Upper lobe of left lung (tissue), 4 donors: ENCODE measurements at regions not wholly inside any gene's neighbourhood (a gene's known extent, or its start where the extent isn't known, plus 50 kb on each side); places are given as distances from the start of the nearest gene placed in this dataset.

Source experiments
- EP300 ChIP-seq, 4 donors: sonication (generic); formaldehyde crosslinking; IDR thresholded peaks; one replicate each; pipeline ENCODE4 v1.5.1; 2017; ENCODE audit warnings: antibody characterized with exemption in 4 of 4, control low read depth in 2 of 4
- POLR2AphosphoS5 ChIP-seq, 2 donors: sonication (generic); formaldehyde crosslinking; IDR thresholded peaks; one replicate each; pipeline ENCODE4 v1.5.1; 2017; ENCODE audit warnings: antibody characterized with exemption in 2 of 2
- TF ChIP-seq, protein P1 (sequence below), 6 experiments: fragments of 450-650 bp in 4 of 6; fragments of 200-600 bp in 2 of 6; sonication (generic) in 2 of 6; IDR thresholded peaks; one replicate each; pipeline ENCODE4 v1.5.1; 2016 to 2019; ENCODE audit warnings: antibody characterized with exemption in 6 of 6

DNA sequence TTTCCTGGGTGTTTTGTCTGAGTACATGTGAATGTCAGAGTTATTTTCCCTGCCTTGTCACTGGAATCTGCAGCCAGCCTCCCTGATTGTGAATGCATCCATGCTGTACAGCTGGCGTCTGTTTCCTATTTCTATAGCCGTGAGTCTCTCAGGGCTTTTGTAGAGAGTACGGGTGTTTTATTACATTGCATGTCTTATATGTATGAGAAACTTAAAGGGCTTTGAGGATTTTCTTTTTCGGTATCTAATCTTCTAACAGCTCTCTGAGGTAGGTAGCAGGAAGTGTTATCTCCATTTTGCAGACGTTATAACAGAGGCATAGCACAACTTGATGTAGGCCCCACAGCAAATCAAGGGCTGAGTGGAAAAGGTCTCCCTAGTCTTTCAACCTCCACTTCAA is 272.9 kb downstream of the PRL start:
- TF ChIP-seq POLR2AphosphoS5 (IDR thresholded peaks at IDR 0.05) (no peak), EP300 (IDR thresholded peaks at IDR 0.05) (no peak)
- TF ChIP-seq, protein P1, sequence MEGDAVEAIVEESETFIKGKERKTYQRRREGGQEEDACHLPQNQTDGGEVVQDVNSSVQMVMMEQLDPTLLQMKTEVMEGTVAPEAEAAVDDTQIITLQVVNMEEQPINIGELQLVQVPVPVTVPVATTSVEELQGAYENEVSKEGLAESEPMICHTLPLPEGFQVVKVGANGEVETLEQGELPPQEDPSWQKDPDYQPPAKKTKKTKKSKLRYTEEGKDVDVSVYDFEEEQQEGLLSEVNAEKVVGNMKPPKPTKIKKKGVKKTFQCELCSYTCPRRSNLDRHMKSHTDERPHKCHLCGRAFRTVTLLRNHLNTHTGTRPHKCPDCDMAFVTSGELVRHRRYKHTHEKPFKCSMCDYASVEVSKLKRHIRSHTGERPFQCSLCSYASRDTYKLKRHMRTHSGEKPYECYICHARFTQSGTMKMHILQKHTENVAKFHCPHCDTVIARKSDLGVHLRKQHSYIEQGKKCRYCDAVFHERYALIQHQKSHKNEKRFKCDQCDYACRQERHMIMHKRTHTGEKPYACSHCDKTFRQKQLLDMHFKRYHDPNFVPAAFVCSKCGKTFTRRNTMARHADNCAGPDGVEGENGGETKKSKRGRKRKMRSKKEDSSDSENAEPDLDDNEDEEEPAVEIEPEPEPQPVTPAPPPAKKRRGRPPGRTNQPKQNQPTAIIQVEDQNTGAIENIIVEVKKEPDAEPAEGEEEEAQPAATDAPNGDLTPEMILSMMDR (IDR thresholded peaks at IDR 0.05) = no peak
